ENCODE measurements at regions not wholly inside any gene's neighbourhood (a gene's known extent, or its start where the extent isn't known, plus 50 kb on each side); places are given as distances from the start of the nearest gene placed in this dataset.

DNA sequence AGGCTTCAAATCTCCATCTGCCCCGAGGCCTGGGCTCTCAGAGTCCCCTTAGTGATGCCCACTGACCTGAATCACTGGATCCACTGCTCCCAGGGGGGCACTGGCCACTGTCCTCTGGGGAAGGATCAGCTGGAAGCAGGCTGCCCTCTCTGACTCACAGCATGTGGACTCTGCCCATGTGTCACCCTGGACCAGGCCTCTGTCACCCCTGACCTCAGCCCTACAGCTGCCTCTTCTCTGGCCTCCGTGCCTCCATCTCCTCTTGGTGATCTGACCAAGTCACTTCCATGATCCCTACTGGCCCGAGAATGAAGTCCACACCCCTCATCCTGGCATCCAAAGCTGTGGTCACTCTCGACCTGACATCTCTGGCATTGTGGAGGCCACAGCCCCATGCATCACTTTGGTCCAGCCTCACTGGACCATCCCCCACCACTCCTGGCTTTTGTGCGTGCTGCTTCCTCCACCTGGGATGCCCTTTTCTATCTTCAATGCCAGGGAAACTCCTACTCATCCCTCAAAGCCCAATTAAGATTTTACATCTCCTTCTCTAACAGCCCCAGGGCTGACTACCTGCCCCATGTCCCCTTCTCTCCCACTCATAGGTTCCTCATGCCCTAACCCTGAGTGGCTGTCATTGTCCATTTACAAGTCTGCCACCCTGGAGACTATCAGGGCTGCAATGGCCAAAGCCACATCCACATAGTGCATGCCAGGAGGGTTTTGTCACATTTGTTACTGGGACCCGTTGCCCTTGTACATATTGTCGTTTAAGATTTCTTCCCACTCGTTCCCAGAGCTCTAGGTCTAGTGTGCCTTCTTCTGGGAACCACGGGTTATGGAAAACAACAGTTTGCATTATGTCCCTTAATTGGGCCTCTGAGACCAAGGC is 685.0 kb downstream of the MATN1 start:
- DNase-seq: no peak

DNA sequence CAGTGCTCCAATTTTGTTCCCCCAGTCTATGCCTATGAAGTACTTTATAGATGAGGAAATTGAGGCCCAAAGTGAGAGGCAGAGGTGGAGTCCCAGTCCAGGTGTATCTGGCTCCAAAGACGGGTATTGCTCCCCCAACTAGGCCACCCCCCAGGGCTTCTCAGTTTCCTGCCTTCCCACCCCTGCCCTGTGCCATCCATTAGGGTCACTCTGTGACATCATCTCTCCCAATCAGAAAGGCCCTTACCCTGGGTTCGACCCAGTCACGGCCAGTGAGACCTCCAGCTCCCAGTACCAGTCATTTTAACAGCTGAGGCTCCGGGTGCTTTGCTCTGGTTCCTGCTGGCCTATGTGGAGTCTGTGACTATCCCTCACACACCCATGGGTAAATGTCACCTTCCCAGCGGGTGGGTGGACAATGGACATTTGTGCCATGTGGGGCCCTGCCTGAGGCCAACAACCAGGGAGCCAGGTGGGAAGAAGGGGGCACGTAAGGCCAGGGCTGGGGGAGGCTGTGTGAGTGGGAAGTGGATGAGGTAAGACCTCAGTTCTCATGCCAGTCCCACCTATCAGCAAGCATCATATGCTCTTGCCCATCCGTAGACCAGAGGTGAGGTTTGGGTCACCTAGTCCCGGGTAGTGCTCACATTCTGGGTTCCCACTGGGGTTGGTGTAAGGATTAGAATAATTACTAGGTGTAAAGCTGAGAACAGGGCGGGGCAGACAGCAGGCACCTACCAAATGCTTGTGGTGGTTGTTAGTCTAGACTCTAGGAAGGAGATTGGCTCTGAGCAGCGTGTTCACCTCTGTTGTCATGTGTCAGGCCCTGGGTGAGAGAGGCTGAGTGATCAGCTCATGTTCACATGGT is 685.9 kb downstream of the MATN1 start:
- no peak for DNase-seq

DNA sequence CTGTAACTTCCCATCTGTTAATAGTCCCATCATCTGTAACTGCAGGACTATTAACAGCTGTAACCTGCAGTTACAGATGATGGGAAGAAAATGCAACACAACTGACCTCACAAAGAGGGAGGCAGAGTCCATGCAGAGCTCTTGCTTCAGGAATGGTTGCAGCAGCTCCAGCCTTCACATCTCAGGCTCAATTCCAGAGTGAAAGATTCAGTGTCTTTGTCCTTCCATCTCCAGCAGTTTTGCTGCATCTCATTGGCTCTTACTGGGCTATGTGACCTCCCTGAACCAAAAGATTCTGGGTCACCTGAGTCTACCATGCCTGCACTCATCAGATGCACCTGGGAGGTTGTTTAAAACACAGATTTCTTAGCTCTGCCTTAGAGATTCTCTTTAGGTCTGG is 686.7 kb downstream of the MATN1 start:
- no peak for DNase-seq

DNA sequence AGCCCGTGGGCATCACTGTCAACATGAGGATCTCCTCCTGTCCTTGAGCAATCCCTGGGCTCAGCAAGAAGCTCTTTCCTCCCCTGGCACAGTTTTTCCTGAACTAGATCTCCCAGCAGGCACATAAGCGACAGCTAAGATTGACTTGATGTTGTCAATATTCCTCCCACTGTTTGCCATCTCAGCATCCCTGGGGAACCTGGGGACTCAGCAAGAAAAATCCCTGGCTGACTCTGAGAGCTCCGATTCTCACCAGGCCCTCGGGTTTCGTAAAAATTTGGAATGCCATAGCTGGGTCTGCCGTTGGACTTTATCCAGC is 687.2 kb downstream of the MATN1 start:
- no peak for DNase-seq

DNA sequence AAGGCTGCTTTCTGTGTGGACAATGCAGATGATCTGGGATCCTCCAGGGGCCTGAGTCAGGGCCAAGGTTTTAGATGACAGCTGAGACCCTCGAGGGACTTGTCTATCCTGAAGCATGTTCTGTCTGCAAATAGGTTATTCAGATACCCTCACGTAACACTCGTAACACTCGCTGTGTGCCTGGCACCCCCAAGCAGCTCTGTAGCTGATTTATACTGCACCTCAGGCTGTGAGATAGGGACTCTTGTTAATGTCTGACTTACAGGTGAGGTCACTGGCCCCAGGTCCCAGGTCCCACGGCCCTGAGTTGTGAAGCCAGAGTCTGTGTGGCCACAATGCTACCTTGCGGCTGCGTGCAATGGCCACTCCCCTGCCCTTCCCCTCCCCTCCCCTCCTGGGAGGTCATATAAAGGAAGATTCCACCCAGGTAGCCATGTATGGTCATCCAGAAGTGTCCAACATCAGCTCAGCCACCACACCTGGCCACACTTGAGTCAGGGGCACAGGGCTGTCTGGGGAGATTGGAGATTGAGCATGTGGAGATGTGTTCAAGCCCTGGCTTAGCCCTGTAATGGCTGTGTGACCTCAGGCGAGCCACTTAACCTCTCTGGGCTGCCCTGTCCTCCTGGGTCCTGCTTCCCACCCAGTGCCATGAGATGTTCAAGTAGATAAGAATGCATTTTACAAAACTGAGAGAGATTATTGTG is 687.7 kb downstream of the MATN1 start:
- DNase-seq: no peak

DNA sequence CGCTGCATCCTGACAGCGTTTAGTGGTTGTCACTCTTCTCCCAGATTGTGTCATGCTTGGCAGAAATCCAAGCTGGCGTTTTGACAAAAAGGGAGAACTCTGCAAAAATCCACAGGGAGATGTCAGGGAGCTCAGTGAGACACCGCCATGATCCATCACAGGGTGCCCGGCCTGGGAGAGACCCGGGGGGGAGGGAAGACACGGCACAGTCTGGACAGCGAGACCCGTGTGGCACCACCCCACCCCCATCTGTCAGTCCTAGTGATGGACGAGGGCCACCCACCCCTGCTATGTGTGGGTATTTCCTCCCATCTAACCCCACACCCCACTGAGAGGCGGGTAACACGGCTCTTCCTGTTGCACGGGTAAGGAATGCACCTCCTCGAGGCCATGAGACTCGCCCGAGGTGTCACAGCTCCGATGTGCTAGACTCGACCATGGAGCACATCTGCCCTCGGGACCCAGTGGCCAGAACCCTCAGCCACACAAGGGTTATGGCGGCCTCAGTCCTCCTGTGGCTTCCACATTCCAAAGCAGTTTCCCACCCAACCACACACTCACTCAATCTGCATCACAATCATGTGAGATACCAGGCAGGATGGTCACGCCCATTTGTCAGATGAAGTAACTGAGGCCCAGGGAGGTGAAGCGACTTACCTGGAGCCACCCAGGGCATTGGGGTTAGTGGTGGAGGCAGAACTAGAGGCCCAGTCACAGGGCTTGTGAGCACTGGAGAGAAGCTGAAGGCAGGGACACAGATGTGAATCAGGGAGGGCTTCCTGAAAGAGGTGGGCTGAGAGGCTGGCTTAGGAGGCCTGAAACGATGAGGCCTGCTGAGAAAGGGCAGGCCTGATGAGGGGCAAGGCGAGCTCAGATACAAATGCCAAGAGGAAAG is 688.5 kb downstream of the MATN1 start:
- no peak for DNase-seq

DNA sequence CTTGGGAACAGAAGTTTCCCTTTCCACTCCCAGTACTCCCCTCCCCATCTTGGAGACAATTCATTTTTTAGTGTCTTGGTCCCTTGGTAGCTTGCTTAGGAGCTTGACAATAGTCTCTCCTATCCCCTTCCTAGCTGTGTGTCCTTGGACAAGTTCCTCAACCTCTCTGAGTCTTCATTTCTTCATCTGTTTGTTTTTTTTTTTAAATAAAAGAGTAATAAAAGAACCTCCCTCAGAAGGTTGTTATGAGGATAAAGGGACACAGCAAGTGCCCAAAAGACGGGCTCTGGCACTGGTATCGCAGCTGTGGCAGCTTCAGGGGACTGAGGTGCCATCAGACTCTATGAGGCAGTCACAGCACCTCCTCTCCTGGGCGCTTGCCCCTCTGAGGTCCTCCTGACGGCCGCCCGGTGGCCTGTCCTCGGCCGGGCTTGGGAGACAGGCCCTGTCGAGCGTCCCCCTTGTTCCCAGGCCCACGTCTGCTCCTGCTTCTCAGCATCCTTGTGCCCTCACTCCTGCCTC is 689.2 kb downstream of the MATN1 start:
- no peak for DNase-seq

DNA sequence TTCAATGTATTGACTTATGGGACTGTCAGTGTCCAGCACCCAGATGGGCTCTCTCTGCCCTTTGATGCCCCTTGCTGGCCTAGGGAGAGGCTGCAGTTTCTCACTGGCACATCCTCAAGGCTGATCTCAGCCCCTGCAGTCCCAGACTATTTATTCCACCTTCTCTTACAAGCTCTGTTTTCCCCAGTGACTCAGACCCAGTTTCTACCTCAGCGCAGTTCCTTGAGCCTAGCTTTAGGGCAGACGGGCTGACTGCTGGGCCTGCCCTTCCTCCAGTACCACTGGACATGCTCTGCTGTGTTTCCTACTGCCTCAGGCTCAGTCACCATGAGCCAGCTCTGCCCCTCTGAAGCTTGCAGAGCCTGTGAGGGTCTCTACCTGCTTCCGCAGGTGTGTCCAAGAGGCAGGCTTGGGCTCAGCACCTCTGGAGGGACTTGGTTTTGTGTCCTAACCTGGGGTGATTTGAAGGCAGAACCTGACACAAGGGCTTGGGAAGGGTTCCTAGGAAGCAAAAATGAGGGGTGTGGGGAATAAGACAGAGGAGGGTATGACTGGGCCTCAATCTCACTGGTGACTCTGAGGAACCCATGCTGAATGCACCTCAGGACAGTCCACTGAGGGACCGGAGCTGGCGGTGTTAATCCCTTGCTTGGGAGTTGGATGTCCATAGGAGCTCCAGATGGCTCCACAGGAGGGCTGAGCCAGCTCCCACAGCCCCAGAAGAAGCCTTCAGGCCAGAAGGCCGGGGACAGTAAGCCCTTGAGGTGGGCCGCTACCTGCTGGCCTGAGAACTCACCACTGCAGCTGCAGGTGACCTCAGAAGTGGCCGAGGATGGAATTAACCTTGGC is 689.9 kb downstream of the MATN1 start:
- DNase-seq: no peak

DNA sequence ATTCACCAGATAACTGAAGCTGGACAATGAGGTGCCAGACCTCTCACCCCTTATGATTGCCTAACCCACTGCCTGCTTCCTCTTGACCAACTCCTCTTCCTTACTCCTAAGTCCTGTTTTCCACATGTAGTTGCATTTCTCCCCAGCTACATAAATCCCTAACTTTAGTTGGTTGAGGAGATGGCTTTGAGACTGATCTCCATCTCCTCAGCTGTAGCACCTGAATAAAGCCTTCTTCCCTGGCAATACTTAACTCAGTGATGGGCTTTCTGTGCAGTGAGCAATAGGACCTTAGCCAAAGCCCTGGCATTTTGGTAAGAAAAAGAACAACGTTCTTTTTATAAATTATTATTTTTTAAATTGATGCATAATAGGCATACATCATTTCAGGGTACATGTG is 691.1 kb downstream of the MATN1 start:
- no peak for DNase-seq

DNA sequence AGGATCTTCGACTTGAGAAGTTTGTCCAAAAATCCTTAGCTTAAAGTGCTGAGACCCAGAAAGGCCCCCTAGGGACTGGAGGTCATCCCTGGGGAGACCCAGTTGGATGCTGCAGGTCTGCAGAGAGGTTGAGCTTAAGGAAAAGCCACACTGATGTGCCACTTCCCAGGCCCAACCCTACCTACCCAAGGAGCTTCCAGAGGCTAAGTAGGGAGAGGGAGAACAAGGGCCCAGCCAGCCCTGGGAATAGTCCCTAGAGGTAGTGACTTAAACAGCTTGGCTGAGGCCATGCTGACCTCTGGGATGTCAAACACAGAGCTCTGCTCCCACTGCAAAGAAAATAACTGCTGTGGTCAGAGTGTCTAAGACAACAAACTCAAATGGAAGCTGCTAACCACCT is 693.7 kb downstream of the MATN1 start:
- no peak for DNase-seq

DNA sequence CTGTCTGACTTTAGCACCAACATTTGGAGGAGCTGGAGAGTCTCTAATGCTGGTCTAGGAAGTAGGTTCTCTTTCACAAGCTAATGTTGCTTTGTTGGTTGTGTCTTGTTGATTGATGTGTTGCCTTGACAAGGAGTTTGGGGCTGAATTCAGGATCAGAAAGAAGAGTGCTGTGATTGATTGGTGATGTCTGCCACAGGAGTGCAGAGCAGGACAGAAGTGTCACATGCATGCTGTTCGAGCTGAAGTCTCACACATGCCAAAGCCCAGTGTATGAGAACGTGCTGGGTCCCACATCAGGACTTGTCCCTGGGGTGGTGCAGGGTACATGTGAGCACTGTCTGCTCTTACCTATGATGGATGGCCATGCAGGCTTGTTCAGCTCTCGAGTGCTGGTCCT is 694.4 kb downstream of the MATN1 start:
- no peak for DNase-seq

DNA sequence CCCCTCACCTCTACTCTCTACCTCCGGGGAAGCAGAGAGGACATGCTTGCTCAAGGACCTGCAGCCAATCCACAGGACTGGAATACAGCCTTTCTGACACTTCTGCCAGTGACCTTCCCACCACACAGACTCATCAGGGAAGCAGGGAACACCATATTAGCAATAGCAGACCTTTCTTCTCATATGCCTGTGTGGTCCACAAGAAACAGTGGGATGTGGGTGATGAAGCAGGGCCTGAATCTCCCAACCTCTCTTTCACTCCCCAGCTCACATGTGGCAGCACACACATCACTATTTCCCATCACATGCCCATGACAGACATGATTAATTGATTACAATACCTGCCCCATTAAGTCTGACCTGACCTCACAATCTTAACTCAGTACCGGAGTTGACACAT is 695.1 kb downstream of the MATN1 start:
- no peak for DNase-seq

DNA sequence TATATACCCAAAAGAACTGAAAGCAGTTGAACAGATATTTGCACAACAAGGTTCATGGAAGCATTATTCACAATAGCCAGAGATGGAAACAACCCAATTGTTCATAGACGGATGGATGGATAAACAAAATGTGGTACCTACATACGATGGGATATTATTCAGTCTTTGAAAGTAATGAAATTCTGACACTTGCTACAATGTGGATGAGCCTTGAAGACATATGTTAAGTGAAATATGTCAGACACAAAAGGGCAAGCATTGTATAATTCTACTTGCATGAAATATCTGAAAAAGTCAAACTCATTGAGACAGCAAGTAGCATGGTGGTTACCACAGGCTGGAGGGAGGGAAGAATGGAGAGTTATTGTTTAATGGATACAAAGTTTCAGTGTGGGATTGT is 696.1 kb downstream of the MATN1 start:
- DNase-seq: no peak

DNA sequence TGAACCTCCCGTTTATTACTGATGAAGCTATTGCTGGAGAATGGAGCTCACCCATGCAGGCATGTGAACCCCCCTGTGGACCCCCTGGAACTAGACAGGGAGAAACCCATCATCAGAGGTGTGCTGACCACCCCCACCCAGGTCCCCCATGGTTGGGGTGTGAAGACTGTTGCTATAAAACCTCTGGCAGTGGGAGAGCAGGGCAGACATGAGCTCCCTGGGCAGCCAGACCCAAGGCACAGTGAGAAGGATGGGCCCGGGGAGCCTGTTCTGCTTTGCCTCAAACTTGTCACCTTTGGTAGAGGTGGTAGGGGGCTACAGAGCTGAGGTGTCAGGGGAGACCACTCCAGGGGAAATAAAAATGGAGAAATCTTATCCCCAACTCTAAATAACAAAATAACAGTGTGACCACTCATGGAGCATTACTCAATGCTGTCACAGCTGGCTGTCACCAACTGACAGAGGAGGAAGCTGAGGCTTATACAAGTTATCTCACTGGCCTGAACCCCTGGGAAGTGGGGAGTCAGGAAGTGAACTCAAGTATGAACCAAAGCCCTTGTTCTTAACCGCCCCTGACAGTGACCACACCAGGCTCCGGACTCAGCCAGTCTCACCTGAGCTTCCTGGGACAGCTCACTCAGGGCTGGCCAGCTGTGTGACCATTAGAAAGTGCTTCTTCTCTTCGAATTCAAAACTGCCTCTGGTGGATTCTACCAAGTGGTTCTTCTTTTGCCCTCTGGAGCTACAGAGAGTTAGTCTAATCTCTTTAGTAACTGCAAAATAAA is 698.8 kb downstream of the MATN1 start:
- no peak for DNase-seq

DNA sequence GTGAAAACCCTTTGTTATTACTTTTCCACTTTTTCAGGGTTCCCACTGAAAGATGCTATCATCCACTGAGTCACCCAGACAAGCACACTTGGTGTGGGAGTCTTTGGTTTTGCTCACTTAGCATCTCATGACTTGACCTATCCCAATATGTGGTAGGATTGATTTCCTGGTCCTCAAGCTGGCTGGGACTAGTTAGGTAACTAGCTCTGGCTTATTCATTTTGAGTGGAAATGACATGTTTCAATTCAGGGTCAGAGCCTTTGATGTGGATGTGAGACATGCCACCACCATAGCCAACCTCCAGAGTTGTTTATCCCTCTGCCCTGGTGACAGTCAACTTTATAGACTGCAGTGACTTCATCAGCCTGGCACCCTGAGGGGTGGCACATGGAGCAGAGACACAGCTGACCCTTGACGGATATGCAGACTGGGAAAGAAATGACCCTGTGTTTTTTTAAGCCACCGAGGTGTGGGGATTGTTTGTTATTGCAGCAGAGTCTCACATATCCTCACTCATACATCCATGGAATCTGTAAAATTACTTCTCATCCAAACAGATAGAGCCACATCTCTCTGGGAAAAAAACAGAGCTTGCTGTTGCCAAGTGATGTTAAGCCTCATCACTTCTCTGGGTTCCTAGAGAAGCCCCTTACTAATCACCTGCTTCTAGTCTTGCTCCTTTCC is 699.9 kb downstream of the MATN1 start:
- no peak for DNase-seq

DNA sequence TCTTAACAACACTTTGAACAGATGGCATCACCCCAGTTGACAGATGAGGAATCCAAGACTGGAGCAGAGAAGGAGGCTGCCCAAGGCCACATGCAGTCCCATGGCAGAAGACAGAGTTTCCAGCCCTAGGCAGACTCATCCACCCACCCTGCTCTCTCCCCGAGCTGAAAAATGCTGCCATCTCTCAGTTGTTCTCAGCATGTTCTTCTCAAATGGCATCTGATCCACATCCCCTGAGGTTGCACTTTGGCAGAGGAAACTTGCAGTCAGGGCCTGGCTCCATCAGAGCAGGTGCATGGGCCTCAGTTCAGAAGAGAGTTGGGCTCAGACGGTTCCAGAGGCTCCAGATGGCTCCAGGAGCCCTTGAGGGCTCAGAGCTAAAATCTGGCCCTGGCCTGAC is 709.4 kb downstream of the MATN1 start:
- no peak for DNase-seq

DNA sequence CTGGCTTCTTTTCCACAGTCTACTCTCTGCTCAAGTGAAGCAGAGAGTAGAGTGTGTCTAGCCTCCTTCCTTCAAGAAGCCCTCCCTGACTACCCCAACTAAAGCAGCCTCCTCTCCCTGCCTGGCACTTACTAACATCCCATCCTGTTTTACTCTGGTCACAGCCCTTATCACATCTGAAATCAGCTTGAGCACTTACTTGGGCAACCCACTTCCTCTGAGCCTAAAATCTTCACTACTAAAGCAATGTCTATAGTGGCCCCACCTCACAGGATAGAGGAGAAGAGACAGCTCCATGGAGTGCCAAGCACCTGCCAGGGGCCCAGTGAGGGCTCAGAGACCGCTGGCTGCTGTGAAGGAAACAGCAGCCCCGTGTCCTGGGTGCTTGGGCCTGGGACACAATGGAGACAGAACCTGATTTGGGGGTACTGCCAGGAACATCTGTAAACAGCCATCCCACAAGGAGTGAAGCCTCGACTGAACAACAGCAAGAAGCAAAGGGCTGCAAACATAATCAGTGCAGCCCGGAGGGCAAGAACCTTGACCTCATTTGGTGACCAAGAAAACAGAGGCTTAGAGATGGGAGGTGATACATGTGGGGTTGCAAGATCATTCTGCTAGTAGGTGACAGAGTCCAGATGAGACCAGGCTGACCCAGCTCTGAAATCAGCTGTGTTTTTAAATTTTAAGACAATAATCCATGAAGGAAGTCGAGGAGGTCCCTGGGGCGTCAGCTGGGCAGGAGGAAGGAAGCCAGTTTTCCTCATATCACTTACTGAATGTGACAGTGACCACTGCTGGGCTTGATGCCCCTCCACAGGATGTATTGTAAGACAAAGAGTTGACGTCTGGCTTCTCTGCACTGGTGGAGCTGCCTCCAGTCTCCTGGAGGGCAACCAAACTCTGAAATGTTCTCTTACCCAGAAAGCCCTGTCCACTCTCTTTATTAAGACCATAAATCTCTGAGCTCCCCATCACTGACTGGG is 710.6 kb downstream of the MATN1 start:
- no peak for DNase-seq

DNA sequence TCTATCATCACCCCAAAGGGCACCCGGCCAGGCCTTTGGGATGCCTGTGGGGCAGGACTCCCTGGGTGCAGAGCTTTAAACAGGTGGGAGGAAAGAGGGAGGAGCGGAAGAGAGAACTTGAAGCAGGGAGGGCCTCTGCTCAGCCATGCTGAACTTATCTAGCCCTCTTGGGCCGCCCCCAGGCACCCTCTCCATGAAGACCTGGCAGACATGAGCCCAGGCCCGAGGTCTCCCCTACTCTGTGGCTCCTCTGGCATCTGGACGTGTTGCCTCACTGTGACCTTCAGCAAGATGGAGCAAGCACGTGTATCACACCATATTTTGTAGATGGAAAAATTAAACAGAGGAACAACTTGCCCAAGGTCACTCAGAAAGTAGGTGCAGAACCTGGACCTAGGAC is 711.4 kb downstream of the MATN1 start:
- DNase-seq: no peak
